Lower leg skin (tissue), 4 donors: ENCODE measurements at regions not wholly inside any gene's neighbourhood (a gene's known extent, or its start where the extent isn't known, plus 50 kb on each side); places are given as distances from the start of the nearest gene placed in this dataset.

Source experiments
- DNase-seq, 2 donors: peaks; one replicate each; pipeline ENCODE4 v3.0.0-alpha.2; 2019; ENCODE audit warnings: low spot score in 2 of 2
- H3K4me3 ChIP-seq: fragments of 200-600 bp; sonication (generic); 2 replicates; pipeline ENCODE4 v1.5.1; 2017; ENCODE audit warnings: mild to moderate bottlenecking, low read depth; ENCODE audit not compliant: poor library complexity, severe bottlenecking
- POLR2A ChIP-seq, 2 donors: fragments of 450-650 bp; IDR thresholded peaks; one replicate each; pipeline ENCODE4 v1.6.1; 2016 to 2017; ENCODE audit warnings: antibody characterized with exemption in 2 of 2, mild to moderate bottlenecking in 1 of 2, moderate library complexity in 1 of 2
- WGBS, 2 donors: methylation state at CpG; one replicate each; pipeline ENCODE4 v1.1.5; 2018; 5-methylcytosine and 5-hydroxymethylcytosine counted together
- intact Hi-C: fragments of 100-400 bp; cut with DNase I; formaldehyde crosslinking; loops from one replicate; pipeline ENCODE4 v1.15.0; 2023; ENCODE audit warnings: low total_unique reads
- TF ChIP-seq, protein P1 (sequence below), 3 donors: fragments of 450-650 bp; IDR thresholded peaks; one replicate each; pipeline ENCODE4 v1.5.1; 2016; ENCODE audit warnings: antibody characterized with exemption in 3 of 3, mild to moderate bottlenecking in 3 of 3, moderate library complexity in 2 of 3

DNA sequence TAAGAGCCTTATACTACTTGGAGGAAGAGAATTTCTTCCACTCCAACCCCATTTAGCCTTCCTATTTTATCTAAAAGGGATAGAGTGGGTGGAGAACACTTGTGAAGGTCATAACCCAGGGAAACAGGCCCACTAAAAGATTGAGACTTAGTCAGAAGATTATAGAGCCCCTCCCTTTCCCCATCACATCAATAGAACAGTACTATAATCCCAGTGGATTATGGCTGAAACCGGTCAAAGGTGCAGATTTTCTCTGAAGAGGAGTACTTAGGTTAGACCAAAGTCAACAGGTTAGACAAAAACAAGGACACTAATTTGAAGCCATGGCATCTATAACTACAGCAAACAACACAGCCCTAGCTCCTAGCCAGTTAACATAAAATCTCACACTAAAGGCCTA is 330.9 kb upstream of the NOX3 start:
- intact Hi-C loops, result no loop called here
- TF ChIP-seq, protein P1, sequence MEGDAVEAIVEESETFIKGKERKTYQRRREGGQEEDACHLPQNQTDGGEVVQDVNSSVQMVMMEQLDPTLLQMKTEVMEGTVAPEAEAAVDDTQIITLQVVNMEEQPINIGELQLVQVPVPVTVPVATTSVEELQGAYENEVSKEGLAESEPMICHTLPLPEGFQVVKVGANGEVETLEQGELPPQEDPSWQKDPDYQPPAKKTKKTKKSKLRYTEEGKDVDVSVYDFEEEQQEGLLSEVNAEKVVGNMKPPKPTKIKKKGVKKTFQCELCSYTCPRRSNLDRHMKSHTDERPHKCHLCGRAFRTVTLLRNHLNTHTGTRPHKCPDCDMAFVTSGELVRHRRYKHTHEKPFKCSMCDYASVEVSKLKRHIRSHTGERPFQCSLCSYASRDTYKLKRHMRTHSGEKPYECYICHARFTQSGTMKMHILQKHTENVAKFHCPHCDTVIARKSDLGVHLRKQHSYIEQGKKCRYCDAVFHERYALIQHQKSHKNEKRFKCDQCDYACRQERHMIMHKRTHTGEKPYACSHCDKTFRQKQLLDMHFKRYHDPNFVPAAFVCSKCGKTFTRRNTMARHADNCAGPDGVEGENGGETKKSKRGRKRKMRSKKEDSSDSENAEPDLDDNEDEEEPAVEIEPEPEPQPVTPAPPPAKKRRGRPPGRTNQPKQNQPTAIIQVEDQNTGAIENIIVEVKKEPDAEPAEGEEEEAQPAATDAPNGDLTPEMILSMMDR (IDR thresholded peaks at IDR 0.05), result no peak
- TF ChIP-seq POLR2A (IDR thresholded peaks at IDR 0.05), result no peak
- no peak overlapping the region for H3K4me3 ChIP-seq
- DNase-seq, result no peak
- WGBS, 2 donors, result 84 to 93% methylated on average over 1 of the region's 1 CpG

DNA sequence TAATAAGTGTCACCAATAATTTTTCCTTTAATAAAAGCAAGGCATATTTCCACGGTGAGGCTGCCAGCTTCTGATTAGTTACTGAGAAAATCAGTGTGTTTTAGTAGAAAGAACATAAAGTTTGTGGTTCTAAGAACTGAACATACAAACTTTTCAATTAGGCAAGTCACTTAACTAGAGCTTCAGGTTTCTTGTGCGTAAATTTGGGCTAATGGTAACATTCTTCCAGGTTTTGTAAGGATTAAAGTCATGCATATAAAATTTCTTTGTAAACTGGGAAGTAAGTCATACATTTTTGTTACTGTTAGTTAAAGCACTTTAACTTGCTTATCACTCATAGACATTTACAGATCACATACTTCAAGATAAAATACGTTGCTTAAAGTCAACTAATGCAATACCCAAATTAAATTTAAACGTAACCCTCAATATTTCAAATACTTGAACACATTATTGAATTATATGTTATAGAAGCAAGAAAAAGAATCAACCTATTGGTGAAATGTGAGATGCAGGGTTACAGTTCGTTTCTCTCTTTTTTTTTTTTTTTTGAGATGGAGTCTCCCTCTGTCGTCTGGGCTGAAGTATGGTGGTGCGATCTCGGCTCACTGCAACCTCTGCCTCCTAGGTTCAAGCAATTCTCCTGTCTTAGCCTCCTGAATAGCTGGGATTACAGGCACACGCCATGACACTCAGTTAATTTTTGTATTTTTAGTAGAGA is 327.3 kb upstream of the NOX3 start:
- no peak for TF ChIP-seq POLR2A (IDR thresholded peaks at IDR 0.05)
- TF ChIP-seq, protein P1 (IDR thresholded peaks at IDR 0.05), result no peak
- no peak overlapping the region for H3K4me3 ChIP-seq
- intact Hi-C loops, result no loop called here
- DNase-seq, result no peak
- WGBS, 2 donors, result 81 to 86% methylated on average over 9 of the region's 9 CpGs

DNA sequence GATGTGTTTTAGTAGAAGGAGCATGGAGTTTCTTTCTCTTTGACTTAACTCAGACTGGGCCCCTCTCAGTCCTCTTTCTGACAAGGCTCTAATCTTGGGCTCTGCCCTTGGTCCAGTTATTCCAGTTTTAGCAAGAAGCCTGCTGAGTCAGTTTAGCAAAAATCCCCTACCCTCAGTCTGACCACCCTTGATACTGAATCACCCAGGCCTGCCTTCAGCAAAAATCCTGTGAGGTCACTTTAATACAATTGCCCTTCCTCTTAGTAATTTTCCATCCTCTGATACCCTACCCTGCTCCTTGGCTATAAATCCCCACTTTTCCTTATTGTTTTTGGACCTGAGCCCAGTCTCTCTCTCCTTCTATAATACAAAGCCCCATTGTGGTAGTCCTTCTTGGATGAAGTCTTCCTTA is 326.7 kb upstream of the NOX3 start:
- no peak for DNase-seq
- TF ChIP-seq POLR2A (IDR thresholded peaks at IDR 0.05), result no peak
- TF ChIP-seq, protein P1 (IDR thresholded peaks at IDR 0.05), result no peak
- H3K4me3 ChIP-seq, result no peak overlapping the region
- intact Hi-C loops, result no loop called here

DNA sequence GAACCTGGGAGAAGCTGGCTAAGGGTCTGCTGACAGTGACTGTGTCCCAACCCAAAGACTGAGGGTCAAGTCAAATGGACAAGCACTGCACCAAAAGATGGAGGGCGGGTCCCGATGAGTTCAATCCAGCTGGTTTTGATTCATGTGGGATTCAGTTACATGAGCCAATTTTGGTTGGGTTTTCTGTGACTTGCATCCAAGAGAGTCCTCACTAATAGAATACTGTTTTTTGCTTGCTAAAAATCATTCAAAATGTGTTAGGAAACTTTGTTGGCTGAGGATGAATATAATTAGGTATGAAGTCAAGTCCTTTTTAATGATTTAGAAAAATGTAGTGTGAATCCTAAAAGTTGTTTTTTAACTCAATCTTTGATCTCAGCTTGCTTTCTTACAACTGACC is 323.8 kb upstream of the NOX3 start:
- intact Hi-C loops, result no loop called here
- WGBS, 2 donors, result 67 to 76% methylated on average over 2 of the region's 2 CpGs
- peak in 1 of 2 donors; percentile 32 for DNase-seq
- TF ChIP-seq, protein P1 (IDR thresholded peaks at IDR 0.05), result no peak
- TF ChIP-seq POLR2A (IDR thresholded peaks at IDR 0.05), result no peak
- no peak overlapping the region for H3K4me3 ChIP-seq

DNA sequence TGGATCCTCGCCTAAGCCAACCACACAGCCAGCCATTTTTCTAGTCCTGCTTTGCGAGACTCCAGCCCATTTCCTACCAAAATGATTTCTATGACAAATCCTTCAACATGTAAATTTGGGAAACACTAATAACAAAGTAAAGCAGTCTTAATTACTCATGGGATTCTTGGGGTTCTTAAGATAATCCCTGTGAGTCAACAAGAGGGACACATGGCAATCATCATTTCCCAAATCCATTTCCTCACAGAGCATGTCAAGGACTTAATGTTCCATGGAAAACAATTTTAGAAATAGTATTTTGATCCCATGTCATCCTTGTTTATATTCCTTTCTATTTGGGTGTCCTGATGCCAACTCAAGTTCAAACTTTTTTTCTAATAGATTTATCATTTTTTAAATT is 322.7 kb upstream of the NOX3 start:
- DNase-seq, result no peak
- 67 to 70% methylated on average over 2 of the region's 2 CpGs for WGBS, 2 donors
- H3K4me3 ChIP-seq, result no peak overlapping the region
- intact Hi-C loops, result no loop called here
- TF ChIP-seq, protein P1 (IDR thresholded peaks at IDR 0.05), result no peak
- no peak for TF ChIP-seq POLR2A (IDR thresholded peaks at IDR 0.05)

DNA sequence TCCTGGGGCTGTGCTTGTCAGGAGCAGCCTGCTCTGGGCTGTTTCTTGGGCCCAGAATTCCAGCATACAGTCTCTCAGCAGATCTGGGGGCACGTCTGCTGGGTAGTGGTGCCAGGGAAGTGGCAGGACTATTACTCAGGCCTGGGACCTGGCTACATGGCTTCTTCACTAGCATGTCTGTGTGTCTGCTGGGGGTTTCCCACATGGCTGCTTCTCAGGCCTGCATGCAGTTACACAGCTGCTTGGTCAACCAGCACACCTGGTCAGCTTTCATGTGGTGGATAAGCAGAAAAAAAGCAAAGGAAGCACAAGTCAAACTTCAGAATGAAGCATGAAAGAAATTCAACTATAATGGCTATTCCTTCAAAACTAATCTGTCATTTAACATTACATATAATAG is 316.2 kb upstream of the NOX3 start:
- no peak overlapping the region for H3K4me3 ChIP-seq
- no peak for DNase-seq
- intact Hi-C loops, result no loop called here
- TF ChIP-seq, protein P1 (IDR thresholded peaks at IDR 0.05), result no peak
- no peak for TF ChIP-seq POLR2A (IDR thresholded peaks at IDR 0.05)
- WGBS, 2 donors, result 83 to 88% methylated on average over 1 of the region's 1 CpG
